ENCODE measurements at regions not wholly inside any gene's neighbourhood (a gene's known extent, or its start where the extent isn't known, plus 50 kb on each side); places are given as distances from the start of the nearest gene placed in this dataset.

GRCh38 chr1:24993871-24994580, 64.0 kb upstream of the RUNX3 start:
- no peak for DNase-seq (ENCODE audit: low read depth)
- no peak overlapping the region for H3K4me3 ChIP-seq (ENCODE audit: low read length)
- no peak for TF ChIP-seq CTCF (IDR thresholded peaks at IDR 0.05; ENCODE audit: insufficient read depth, low read depth, low read length, missing control alignments)

- H3K4me3 ChIP-seq (ENCODE audit: low read length) = no peak overlapping the region
- no peak for DNase-seq (ENCODE audit: low read depth)
- no peak for TF ChIP-seq CTCF (IDR thresholded peaks at IDR 0.05; ENCODE audit: insufficient read depth, low read depth, low read length, missing control alignments)
Measured at GRCh38 chr1:24992761-24993211, 62.7 kb upstream of the RUNX3 start.

- DNase-seq (ENCODE audit: low read depth) = no peak
- no peak overlapping the region for H3K4me3 ChIP-seq (ENCODE audit: low read length)
- no peak for TF ChIP-seq CTCF (IDR thresholded peaks at IDR 0.05; ENCODE audit: insufficient read depth, low read depth, low read length, missing control alignments)
Measured at GRCh38 chr1:24992124-24992760, 62.2 kb upstream of the RUNX3 start.

GRCh38 chr1:24991697-24992096, 61.6 kb upstream of the RUNX3 start:
- DNase-seq (ENCODE audit: low read depth) = no peak
- TF ChIP-seq CTCF (IDR thresholded peaks at IDR 0.05; ENCODE audit: insufficient read depth, low read depth, low read length, missing control alignments) = no peak
- no peak overlapping the region for H3K4me3 ChIP-seq (ENCODE audit: low read length)

- no peak for DNase-seq (ENCODE audit: low read depth)
- TF ChIP-seq CTCF (IDR thresholded peaks at IDR 0.05; ENCODE audit: insufficient read depth, low read depth, low read length, missing control alignments) = no peak
- no peak overlapping the region for H3K4me3 ChIP-seq (ENCODE audit: low read length)
Measured at GRCh38 chr1:24990779-24991641, 60.9 kb upstream of the RUNX3 start.

- DNase-seq (ENCODE audit: low read depth) = no peak
- no peak for TF ChIP-seq CTCF (IDR thresholded peaks at IDR 0.05; ENCODE audit: insufficient read depth, low read depth, low read length, missing control alignments)
- no peak overlapping the region for H3K4me3 ChIP-seq (ENCODE audit: low read length)
Measured at GRCh38 chr1:24990136-24990535, 60.1 kb upstream of the RUNX3 start.
